ENCODE measurements at regions not wholly inside any gene's neighbourhood (a gene's known extent, or its start where the extent isn't known, plus 50 kb on each side); places are given as distances from the start of the nearest gene placed in this dataset.

DNA sequence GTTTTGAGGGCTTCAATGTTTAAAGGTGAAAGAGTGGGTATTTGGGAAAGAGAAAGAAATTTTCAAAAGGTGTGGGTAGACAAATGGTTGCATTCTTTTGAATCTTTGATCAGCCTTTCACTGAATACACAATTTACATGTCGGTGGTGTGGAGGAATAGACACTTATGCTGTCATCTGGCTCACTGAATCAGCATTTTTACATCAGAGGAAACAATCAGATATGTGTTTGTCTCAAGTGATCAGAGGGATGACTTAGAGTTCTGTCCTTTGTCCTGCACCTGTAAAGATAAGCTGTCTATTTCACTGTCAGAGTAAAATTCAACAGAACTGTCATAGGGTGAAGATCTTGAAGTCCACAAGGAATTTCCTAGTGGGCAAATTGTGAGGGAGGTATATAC is 170.9 kb upstream of the USP25 start:
- H3K27ac ChIP-seq: no peak overlapping the region
- TF ChIP-seq ZFX (IDR thresholded peaks at IDR 0.05): no peak
- TF ChIP-seq, protein P1, sequence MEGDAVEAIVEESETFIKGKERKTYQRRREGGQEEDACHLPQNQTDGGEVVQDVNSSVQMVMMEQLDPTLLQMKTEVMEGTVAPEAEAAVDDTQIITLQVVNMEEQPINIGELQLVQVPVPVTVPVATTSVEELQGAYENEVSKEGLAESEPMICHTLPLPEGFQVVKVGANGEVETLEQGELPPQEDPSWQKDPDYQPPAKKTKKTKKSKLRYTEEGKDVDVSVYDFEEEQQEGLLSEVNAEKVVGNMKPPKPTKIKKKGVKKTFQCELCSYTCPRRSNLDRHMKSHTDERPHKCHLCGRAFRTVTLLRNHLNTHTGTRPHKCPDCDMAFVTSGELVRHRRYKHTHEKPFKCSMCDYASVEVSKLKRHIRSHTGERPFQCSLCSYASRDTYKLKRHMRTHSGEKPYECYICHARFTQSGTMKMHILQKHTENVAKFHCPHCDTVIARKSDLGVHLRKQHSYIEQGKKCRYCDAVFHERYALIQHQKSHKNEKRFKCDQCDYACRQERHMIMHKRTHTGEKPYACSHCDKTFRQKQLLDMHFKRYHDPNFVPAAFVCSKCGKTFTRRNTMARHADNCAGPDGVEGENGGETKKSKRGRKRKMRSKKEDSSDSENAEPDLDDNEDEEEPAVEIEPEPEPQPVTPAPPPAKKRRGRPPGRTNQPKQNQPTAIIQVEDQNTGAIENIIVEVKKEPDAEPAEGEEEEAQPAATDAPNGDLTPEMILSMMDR (conservative IDR thresholded peaks at IDR 0.05): no peak

DNA sequence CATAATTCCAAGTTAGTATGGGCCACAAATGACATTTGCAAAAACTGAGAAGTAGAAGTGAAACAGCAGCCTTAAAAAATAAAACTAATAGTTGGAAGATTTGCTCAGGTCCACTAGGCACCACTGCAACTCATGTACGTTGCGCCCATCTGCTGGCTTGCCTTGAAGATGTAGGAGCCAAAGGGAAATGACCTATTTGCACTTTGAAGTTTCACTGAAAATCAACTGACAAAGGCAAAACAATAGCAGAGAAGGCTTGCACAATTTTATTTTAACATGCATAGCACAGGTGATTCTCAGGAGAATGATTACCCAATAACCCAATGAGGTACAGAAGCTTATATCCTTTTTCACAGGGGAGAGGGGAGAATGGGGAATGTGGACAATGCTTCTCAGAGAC is 170.1 kb upstream of the USP25 start:
- TF ChIP-seq, protein P1 (conservative IDR thresholded peaks at IDR 0.05): no peak
- TF ChIP-seq ZFX (IDR thresholded peaks at IDR 0.05): no peak

DNA sequence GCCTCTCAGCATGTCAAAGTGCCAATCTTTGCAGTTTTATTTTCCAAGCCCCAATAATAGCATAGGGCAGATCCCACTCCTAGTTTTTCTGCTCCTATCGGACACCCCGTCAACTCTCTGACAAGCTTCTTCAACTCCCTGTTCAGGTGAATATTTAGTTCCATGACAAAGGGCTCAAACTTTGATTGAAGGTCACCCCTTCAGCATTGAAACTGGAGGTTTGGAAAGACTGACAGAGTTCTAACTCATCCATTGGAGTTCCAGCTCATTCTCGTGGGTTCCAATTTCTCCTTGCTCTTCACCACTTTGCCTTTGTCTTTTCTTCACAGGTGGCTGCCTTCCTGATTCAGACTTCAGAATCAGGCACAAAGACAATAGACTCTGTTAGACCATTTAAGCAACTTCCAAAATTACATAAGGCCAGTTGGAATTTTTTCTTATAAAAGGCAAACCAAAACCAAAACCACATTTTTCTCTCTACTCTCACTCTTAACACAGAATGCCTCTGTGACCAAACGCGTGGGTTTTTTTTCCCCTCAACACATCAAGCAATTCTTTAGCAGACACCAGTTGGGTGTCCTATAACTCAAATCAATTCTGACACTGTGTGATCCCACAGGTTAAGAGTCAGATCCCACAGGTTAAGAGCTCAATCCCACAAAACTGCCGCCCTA is 169.3 kb upstream of the USP25 start:
- TF ChIP-seq ZFX (IDR thresholded peaks at IDR 0.05): no peak
- TF ChIP-seq, protein P1 (conservative IDR thresholded peaks at IDR 0.05): no peak
- no peak overlapping the region for H3K27ac ChIP-seq

More for the DNA sequence above, 170.1 kb upstream of the USP25 start:
- H3K27ac ChIP-seq: no peak overlapping the region

DNA sequence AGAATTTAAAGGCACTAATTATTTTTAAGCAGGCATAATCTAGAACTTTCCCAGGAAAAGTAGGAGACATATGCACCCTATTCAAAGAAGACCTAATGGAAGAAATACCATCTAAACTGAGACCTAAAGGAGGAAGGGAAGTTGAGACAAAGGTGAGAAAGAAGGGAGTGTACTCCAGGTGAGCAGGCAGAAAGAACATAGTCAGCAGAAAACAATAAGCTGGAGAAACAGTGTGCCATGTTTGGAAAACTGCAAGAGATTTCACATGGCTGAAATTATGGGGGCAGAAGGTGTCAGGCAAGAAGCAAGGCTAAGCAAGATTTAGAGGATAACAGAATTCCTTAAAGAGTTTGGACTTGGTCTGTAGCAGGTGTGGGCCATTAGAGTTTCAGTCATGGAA is 167.0 kb upstream of the USP25 start:
- no peak for TF ChIP-seq ZFX (IDR thresholded peaks at IDR 0.05)
- TF ChIP-seq, protein P1 (conservative IDR thresholded peaks at IDR 0.05): no peak
- no peak overlapping the region for H3K27ac ChIP-seq

DNA sequence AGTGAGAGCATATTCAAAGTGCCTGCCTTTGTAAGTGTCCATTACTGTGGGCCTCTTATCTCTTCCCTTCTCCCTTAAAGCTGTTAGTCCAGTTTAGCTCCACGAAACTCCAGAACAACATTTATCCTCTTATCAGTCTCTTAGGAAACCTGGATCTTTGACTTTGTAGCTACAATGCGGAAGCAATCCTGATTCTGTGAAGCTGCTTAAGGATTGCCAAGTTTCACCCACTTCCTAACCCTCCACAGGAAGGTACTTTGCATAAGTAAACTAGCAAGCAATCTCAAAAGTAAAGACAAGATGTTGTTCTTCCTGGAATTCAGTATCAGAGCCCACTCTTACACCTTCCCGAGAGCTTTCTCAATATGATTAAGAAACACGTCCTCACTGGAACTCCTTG is 164.9 kb upstream of the USP25 start:
- no peak overlapping the region for H3K27ac ChIP-seq
- no peak for TF ChIP-seq ZFX (IDR thresholded peaks at IDR 0.05)
- TF ChIP-seq, protein P1 (conservative IDR thresholded peaks at IDR 0.05): no peak

DNA sequence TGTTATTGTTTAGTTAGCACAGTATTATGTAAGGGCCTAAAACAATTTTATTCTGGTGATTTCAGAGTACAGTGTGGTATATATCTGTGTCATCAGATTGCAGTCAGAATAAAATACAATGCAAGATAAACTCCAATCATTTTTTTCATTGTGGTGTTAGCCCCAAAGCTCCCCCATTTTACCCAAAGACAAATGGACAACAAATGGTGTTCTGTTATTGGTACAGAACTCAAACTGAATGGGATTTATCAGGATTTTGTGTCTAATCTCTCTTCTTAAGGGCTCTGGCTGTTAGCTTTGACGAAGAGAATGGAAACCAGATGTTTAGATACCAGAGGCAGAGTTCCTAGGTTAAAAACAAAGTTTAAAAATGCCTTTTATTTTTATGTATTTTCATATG is 163.1 kb upstream of the USP25 start:
- H3K27ac ChIP-seq: no peak overlapping the region
- TF ChIP-seq, protein P1 (conservative IDR thresholded peaks at IDR 0.05): no peak
- no peak for TF ChIP-seq ZFX (IDR thresholded peaks at IDR 0.05)

DNA sequence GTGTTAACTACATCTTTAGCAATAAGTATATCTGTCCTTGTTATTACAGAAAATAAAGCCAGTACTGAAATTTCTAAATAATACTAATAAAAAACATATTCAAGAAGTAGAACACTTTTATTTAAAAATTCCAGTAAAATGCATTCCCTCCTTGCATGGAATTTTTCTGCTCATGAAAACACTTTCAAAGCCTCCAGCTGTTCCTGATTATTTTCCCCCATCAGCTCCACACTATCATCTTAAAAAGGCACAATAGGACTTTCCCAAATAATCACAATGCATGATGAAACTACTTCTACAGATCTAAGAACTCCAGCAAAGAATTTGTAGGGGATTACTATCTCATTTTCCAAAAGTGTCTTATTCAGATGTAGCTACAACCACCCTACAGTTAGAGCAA is 162.6 kb upstream of the USP25 start:
- H3K27ac ChIP-seq: no peak overlapping the region
- TF ChIP-seq, protein P1 (conservative IDR thresholded peaks at IDR 0.05): no peak
- no peak for TF ChIP-seq ZFX (IDR thresholded peaks at IDR 0.05)

All from C4-2B (cell line).